Hindlimb muscle (tissue), 1 donor: ENCODE measurements at regions not wholly inside any gene's neighbourhood (a gene's known extent, or its start where the extent isn't known, plus 50 kb on each side); places are given as distances from the start of the nearest gene placed in this dataset.
A peak's percentile ranks its signal among the peaks of the same experiment; 100 is the strongest.
"Not testable (repeated sequence)": the region's sequence is repeated elsewhere in the genome, so short reads cannot be mapped to it uniquely, and the experiment has no call there.

ENCODE experiments used
- DNase-seq: peaks from one replicate; pipeline ENCODE4 v3.0.0-alpha.2; 2013

- no peak for DNase-seq
Observed at GRCh38 chr1:229710746-229711145, 84.7 kb downstream of the URB2 start.

GRCh38 chr1:229714306-229714705, 88.3 kb downstream of the URB2 start:
- DNase-seq, result no peak

- DNase-seq, result no peak
Observed at GRCh38 chr1:229714964-229715603, 89.0 kb downstream of the URB2 start.

GRCh38 chr1:229716069-229716468, 90.0 kb downstream of the URB2 start:
- DNase-seq, result peak; percentile 51

- DNase-seq, result no peak
Observed at GRCh38 chr1:229716704-229717103, 90.7 kb downstream of the URB2 start.

- peak; percentile 63 for DNase-seq
Observed at GRCh38 chr1:229717786-229718576, 91.9 kb downstream of the URB2 start.

- no peak for DNase-seq
Observed at GRCh38 chr1:229726061-229726460, 100.0 kb downstream of the URB2 start.

- no peak for DNase-seq
Observed at GRCh38 chr1:229729916-229730315, 103.9 kb downstream of the URB2 start.

- no peak for DNase-seq
Observed at GRCh38 chr1:229730573-229730972, 104.5 kb downstream of the URB2 start.

- DNase-seq, result no peak
Observed at GRCh38 chr1:229732061-229732460, 106.0 kb downstream of the URB2 start.

- DNase-seq, result no peak
Observed at GRCh38 chr1:229736376-229736775, 110.3 kb downstream of the URB2 start.

- DNase-seq, result not testable (repeated sequence)
Observed at GRCh38 chr1:229742614-229743013, 116.6 kb downstream of the URB2 start.

- DNase-seq, result no peak
Observed at GRCh38 chr1:229749992-229750391, 123.9 kb downstream of the URB2 start.

GRCh38 chr1:229751610-229752009, 125.6 kb downstream of the URB2 start:
- no peak for DNase-seq

- no peak for DNase-seq
Observed at GRCh38 chr1:229752679-229753078, 126.6 kb downstream of the URB2 start.

GRCh38 chr1:229753764-229754551, 127.9 kb downstream of the URB2 start:
- no peak for DNase-seq

GRCh38 chr1:229756666-229757065, 130.6 kb downstream of the URB2 start:
- no peak for DNase-seq

- no peak for DNase-seq
Observed at GRCh38 chr1:229757226-229757625, 131.2 kb downstream of the URB2 start.

- DNase-seq, result no peak
Observed at GRCh38 chr1:229758101-229759036, 132.3 kb downstream of the URB2 start.

- no peak for DNase-seq
Observed at GRCh38 chr1:229759037-229759435, 133.0 kb downstream of the URB2 start.

- no peak for DNase-seq
Observed at GRCh38 chr1:229759586-229759985, 133.5 kb downstream of the URB2 start.

- DNase-seq, result no peak
Observed at GRCh38 chr1:229760478-229760996, 134.5 kb downstream of the URB2 start.
